K562 (cell line): ENCODE measurements at regions not wholly inside any gene's neighbourhood (a gene's known extent, or its start where the extent isn't known, plus 50 kb on each side); places are given as distances from the start of the nearest gene placed in this dataset.

Experiments used
- ATAC-seq: fragments of 200-7000 bp; cut with Tn5 transposase; 3 replicates; pipeline ENCODE4 v1.9.1; 2020; ENCODE audit warnings: moderate library complexity
- BruUV-seq: library from RNA; stranded (reverse); fragments of 400-500 nt; replicated peaks from 2 replicates; lab custom pipeline; 2021; lab: Mats Ljungman, UMichigan
- CTCF ChIA-PET: fragments of 300-600 bp; formaldehyde crosslinking; extraction: SDS; loops from one replicate; lab custom pipeline; 2021; ENCODE audit warnings: low intra/inter-chr PET ratio; lab: Yijun Ruan, JAX
- POLR2A ChIA-PET: fragments of 300-600, 350-650 bp; sonication (Branson Sonifier 250); formaldehyde crosslinking; extraction: SDS; loops from one replicate; lab custom pipeline; 2021; ENCODE audit warnings: antibody characterized with exemption, inconsistent platforms; lab: Yijun Ruan, JAX
- DNase-seq, 4 experiments: peaks; one replicate each; pipeline versions ENCODE4 v3.0.0 to v3.0.0-alpha.2; 2011 to 2018; ENCODE audit warnings: low spot score in 3 of 4, mixed read lengths in 3 of 4; ENCODE audit errors: extremely low read depth in 1 of 4
- FAIRE-seq: peaks from 2 replicates; lab custom pipeline; 2011; peaks lifted over from hg19 to GRCh38; lab: Jason Lieb, UNC
- H2AFZ ChIP-seq: 2 replicates; pipeline ENCODE4 v1.6.0; 2011; ENCODE audit warnings: low read depth, low read length, control low read depth, inconsistent platforms
- H3K27ac ChIP-seq: fragments of 200-600 bp; 3 replicates; pipeline ENCODE4 v1.8.0; 2011; ENCODE audit warnings: low read depth, mild to moderate bottlenecking, control low read depth, inconsistent platforms, low read length, moderate library complexity, mixed read lengths; ENCODE audit errors: extremely low read depth
- H3K27me3 ChIP-seq, 2 experiments: fragments of 300-600 bp in 1 of 2; 2 replicates in 1 of 2; 3 replicates in 1 of 2; pipeline versions ENCODE4 v1.6.0 to v1.8.0; 2011; ENCODE audit warnings: inconsistent platforms in 2 of 2, low read length in 2 of 2, mild to moderate bottlenecking in 1 of 2, mixed read lengths in 1 of 2, moderate library complexity in 1 of 2; ENCODE audit not compliant: control insufficient read depth in 2 of 2, insufficient read depth in 2 of 2
- H3K36me3 ChIP-seq: fragments of 300-600 bp; 3 replicates; pipeline ENCODE4 v1.8.0; 2011; ENCODE audit warnings: mild to moderate bottlenecking, low read length, inconsistent platforms; ENCODE audit not compliant: control insufficient read depth, insufficient read depth
- H3K4me1 ChIP-seq, 2 experiments: fragments of 200-600 bp in 1 of 2; replicated peaks in 1 of 2; 2 replicates in 1 of 2; 3 replicates in 1 of 2; pipeline versions ENCODE4 v1.5.1 to v1.8.0; 2011; ENCODE audit warnings: inconsistent platforms in 2 of 2, low read length in 2 of 2, mild to moderate bottlenecking in 1 of 2, mixed read lengths in 1 of 2, moderate library complexity in 1 of 2; ENCODE audit not compliant: control insufficient read depth in 2 of 2, insufficient read depth in 2 of 2
- H3K4me2 ChIP-seq: 2 replicates; pipeline ENCODE4 v1.6.1; 2011; ENCODE audit warnings: low read length, control low read depth, inconsistent platforms, mixed read lengths; ENCODE audit not compliant: insufficient read depth
- H3K4me3 ChIP-seq: fragments of 200-600 bp; sonication (generic), shearing (Covaris generic); 2 replicates; pipeline ENCODE4 v1.5.1; 2016; ENCODE audit warnings: control low read depth, inconsistent platforms
- H3K79me2 ChIP-seq: fragments of 200-600 bp; 3 replicates; pipeline ENCODE4 v1.8.0; 2011; ENCODE audit warnings: low read length, inconsistent platforms; ENCODE audit not compliant: control insufficient read depth, insufficient read depth
- H3K9ac ChIP-seq, 2 experiments: 2 replicates each; pipeline versions ENCODE4 v1.6.0 to v1.6.1; 2011; ENCODE audit warnings: low read depth in 2 of 2, low read length in 2 of 2, control low read depth in 1 of 2, inconsistent platforms in 1 of 2, mild to moderate bottlenecking in 1 of 2, mixed read lengths in 1 of 2; ENCODE audit not compliant: insufficient read depth in 1 of 2
- H3K9me1 ChIP-seq: one replicate; pipeline ENCODE4 v1.6.0; 2011; ENCODE audit warnings: inconsistent platforms, mild to moderate bottlenecking, low read length, moderate library complexity; ENCODE audit not compliant: control insufficient read depth, insufficient read depth
- H3K9me3 ChIP-seq: replicated peaks from 2 replicates; pipeline ENCODE4 v1.5.1; 2011; ENCODE audit warnings: low read depth, low read length, inconsistent platforms; ENCODE audit not compliant: control insufficient read depth, insufficient read depth
- H4K20me1 ChIP-seq: replicated peaks from 2 replicates; pipeline ENCODE4 v1.6.1; 2011; ENCODE audit warnings: low read length, inconsistent platforms, mixed read lengths; ENCODE audit not compliant: control insufficient read depth, insufficient read depth
- FOXJ3 ChIP-seq: sonication (generic); formaldehyde crosslinking; IDR thresholded peaks from 2 replicates; pipeline ENCODE4 v1.4.0; 2020; ENCODE audit warnings: mild to moderate bottlenecking, missing genetic modification reagents
- NEUROD1 ChIP-seq: fragments of 150-350 bp; IDR thresholded peaks from 2 replicates; pipeline ENCODE4 v1.6.1; 2014; ENCODE audit warnings: borderline replicate concordance, low read length, low read depth; ENCODE audit not compliant: partially characterized antibody
- NR2C1 ChIP-seq, 2 experiments: fragments of 450-650 bp; IDR thresholded peaks; 2 replicates each; pipeline ENCODE4 v1.6.1; 2017; ENCODE audit warnings: mild to moderate bottlenecking in 2 of 2, antibody characterized with exemption in 1 of 2, inconsistent platforms in 1 of 2, missing compliant biosample characterization in 1 of 2, missing genetic modification characterization in 1 of 2
- PHB2 ChIP-seq: fragments of 450-650 bp; IDR thresholded peaks from 2 replicates; pipeline ENCODE4 v1.6.1; 2017; ENCODE audit warnings: low read depth
- PYGO2 ChIP-seq: fragments of 450-650 bp; IDR thresholded peaks from 2 replicates; pipeline ENCODE4 v1.6.1; 2016; ENCODE audit warnings: mild to moderate bottlenecking, missing genetic modification characterization, moderate library complexity, missing compliant biosample characterization
- REST ChIP-seq, 2 experiments: fragments of 450-650 bp; formaldehyde crosslinking in 1 of 2; IDR thresholded peaks; 2 replicates each; pipeline versions ENCODE4 v1.4.0 to v1.6.1; 2014 to 2020; ENCODE audit warnings: mild to moderate bottlenecking in 2 of 2, borderline replicate concordance in 1 of 2, low read depth in 1 of 2
- THRA ChIP-seq: fragments of 450-650 bp; IDR thresholded peaks from 2 replicates; pipeline ENCODE4 v1.6.1; 2017; ENCODE audit warnings: mild to moderate bottlenecking, moderate library complexity
- TRIM24 ChIP-seq, 2 experiments: fragments of 450-650 bp; IDR thresholded peaks; 2 replicates each; pipeline ENCODE4 v1.6.1; 2016
- ZNF134 ChIP-seq: fragments of 250-450 bp; sonication (Bioruptor Pico); conservative IDR thresholded peaks from 2 replicates; pipeline ENCODE4 v1.4.0; 2020
- ZNF165 ChIP-seq: fragments of 250-450 bp; sonication (Bioruptor Pico); IDR thresholded peaks from 2 replicates; pipeline ENCODE4 v1.4.0; 2020; ENCODE audit warnings: borderline replicate concordance
- in situ Hi-C: fragments of 300-500 bp; cut with MboI; formaldehyde crosslinking; loops from 4 replicates; pipeline ENCODE4 v1.15.0; 2018; ENCODE audit warnings: inconsistent platforms, mixed read lengths
- intact Hi-C: fragments of 100-400 bp; cut with micrococcal nuclease; formaldehyde crosslinking; loops from 2 replicates; pipeline ENCODE4 v1.14.2; 2022
- TF ChIP-seq, protein P1 (sequence below): sonication (generic); formaldehyde crosslinking; IDR thresholded peaks from 2 replicates; pipeline ENCODE4 v1.9.0; 2022; ENCODE audit warnings: mild to moderate bottlenecking, missing genetic modification reagents
- TF ChIP-seq, protein P2 (sequence below): fragments of 450-650 bp; IDR thresholded peaks from 2 replicates; pipeline ENCODE4 v1.7.0; 2016; ENCODE audit warnings: borderline replicate concordance

DNA sequence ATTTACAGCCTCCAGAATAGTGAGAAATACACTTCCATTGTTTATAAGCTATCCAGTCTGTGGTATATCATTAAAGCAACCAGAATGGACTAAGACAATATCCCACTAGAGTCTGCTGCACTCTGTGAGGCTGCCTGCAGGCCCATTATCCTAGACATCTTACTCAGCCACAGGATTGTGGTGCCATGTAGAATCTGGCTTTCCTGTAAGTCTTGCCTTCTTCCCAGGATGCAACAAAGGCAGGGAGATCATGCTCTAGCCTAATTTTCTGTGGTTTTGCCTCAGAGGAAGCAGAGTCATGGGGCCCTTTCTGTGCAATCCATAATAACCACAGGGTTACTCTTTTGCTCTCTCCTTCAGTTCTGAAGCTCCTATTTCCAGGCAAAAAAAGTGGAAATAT, 299.1 kb upstream of the DEPDC1 start:
- H3K9ac ChIP-seq: no peak overlapping the region
- H2AFZ ChIP-seq: no peak overlapping the region
- H4K20me1 ChIP-seq: no peaks in the 10 kb centered on the region
- no peak overlapping the region for H3K4me3 ChIP-seq
- ATAC-seq: no peak
- no peaks in the 10 kb centered on the region for H3K36me3 ChIP-seq
- no peak for DNase-seq
- H3K27me3 ChIP-seq: no peaks in the 10 kb centered on the region
- CTCF ChIA-PET: no interaction called here
- no peak overlapping the region for H3K4me2 ChIP-seq
- H3K79me2 ChIP-seq: no peaks in the 10 kb centered on the region
- in situ Hi-C loops: no loop called here
- no peak overlapping the region for H3K27ac ChIP-seq
- POLR2A ChIA-PET: no interaction called here
- no TSS peak for BruUV-seq
- intact Hi-C loops: no loop called here
- no peaks in the 10 kb centered on the region; the same call in 1 of the 2 replicates for H3K9me3 ChIP-seq
- FAIRE-seq: no peak
- H3K9me1 ChIP-seq: no peaks in the 10 kb centered on the region
- no peaks in the 10 kb centered on the region for H3K4me1 ChIP-seq
- TF ChIP-seq PHB2 (no peak), PYGO2 (tag) (no peak), REST (IDR thresholded peaks at IDR 0.05; ENCODE audit: borderline replicate concordance) (no peak), REST (CRISPR knock-in tag; IDR thresholded peaks at IDR 0.05; ENCODE audit: low read depth) (no peak), THRA (no peak), TRIM24 (IDR thresholded peaks at IDR 0.05) (no peak), NEUROD1 (no peak), ZNF134 (CRISPR knock-in tag) (no peak), FOXJ3 (CRISPR knock-in tag) (no peak), ZNF165 (CRISPR knock-in tag) (no peak), NR2C1 (IDR thresholded peaks at IDR 0.05) (no peak), NR2C1 (tag; IDR thresholded peaks at IDR 0.05) (no peak)
- TF ChIP-seq, protein P1, sequence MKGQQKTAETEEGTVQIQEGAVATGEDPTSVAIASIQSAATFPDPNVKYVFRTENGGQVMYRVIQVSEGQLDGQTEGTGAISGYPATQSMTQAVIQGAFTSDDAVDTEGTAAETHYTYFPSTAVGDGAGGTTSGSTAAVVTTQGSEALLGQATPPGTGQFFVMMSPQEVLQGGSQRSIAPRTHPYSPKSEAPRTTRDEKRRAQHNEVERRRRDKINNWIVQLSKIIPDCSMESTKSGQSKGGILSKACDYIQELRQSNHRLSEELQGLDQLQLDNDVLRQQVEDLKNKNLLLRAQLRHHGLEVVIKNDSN: no peak
- TF ChIP-seq, protein P2, sequence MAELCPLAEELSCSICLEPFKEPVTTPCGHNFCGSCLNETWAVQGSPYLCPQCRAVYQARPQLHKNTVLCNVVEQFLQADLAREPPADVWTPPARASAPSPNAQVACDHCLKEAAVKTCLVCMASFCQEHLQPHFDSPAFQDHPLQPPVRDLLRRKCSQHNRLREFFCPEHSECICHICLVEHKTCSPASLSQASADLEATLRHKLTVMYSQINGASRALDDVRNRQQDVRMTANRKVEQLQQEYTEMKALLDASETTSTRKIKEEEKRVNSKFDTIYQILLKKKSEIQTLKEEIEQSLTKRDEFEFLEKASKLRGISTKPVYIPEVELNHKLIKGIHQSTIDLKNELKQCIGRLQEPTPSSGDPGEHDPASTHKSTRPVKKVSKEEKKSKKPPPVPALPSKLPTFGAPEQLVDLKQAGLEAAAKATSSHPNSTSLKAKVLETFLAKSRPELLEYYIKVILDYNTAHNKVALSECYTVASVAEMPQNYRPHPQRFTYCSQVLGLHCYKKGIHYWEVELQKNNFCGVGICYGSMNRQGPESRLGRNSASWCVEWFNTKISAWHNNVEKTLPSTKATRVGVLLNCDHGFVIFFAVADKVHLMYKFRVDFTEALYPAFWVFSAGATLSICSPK: no peak
